ENCODE measurements at regions not wholly inside any gene's neighbourhood (a gene's known extent, or its start where the extent isn't known, plus 50 kb on each side); places are given as distances from the start of the nearest gene placed in this dataset.

- TF ChIP-seq, protein P1, sequence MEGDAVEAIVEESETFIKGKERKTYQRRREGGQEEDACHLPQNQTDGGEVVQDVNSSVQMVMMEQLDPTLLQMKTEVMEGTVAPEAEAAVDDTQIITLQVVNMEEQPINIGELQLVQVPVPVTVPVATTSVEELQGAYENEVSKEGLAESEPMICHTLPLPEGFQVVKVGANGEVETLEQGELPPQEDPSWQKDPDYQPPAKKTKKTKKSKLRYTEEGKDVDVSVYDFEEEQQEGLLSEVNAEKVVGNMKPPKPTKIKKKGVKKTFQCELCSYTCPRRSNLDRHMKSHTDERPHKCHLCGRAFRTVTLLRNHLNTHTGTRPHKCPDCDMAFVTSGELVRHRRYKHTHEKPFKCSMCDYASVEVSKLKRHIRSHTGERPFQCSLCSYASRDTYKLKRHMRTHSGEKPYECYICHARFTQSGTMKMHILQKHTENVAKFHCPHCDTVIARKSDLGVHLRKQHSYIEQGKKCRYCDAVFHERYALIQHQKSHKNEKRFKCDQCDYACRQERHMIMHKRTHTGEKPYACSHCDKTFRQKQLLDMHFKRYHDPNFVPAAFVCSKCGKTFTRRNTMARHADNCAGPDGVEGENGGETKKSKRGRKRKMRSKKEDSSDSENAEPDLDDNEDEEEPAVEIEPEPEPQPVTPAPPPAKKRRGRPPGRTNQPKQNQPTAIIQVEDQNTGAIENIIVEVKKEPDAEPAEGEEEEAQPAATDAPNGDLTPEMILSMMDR (IDR thresholded peaks at IDR 0.05): no peak
- TF ChIP-seq POLR2A (IDR thresholded peaks at IDR 0.05): no peak
Measured at GRCh38 chr12:118655588-118655987, 279.2 kb downstream of the SUDS3 start.

Measured in thyroid gland (tissue), 4 donors.